Uterus (tissue), 2 donors: ENCODE measurements at regions not wholly inside any gene's neighbourhood (a gene's known extent, or its start where the extent isn't known, plus 50 kb on each side); places are given as distances from the start of the nearest gene placed in this dataset.

Experiments
- CTCF ChIP-seq, 4 experiments: fragments of 200-600 bp in 2 of 4; fragments of 450-650 bp in 2 of 4; sonication (generic) in 2 of 4; IDR thresholded peaks; one replicate each; pipeline ENCODE4 v1.5.1; 2016 to 2019; ENCODE audit warnings: antibody characterized with exemption in 4 of 4, mild to moderate bottlenecking in 2 of 4, moderate library complexity in 1 of 4
- POLR2A ChIP-seq, 2 donors: fragments of 450-650 bp; IDR thresholded peaks; one replicate each; pipeline ENCODE4 v1.6.1; 2016; ENCODE audit warnings: antibody characterized with exemption in 2 of 2, mild to moderate bottlenecking in 1 of 2, moderate library complexity in 1 of 2

GRCh38 chr1:25088180-25088701, 144.1 kb downstream of the SYF2 start:
- TF ChIP-seq CTCF (IDR thresholded peaks at IDR 0.05) (no peak), POLR2A (IDR thresholded peaks at IDR 0.05) (no peak)
